PC-9 (cell line): ENCODE measurements at regions not wholly inside any gene's neighbourhood (a gene's known extent, or its start where the extent isn't known, plus 50 kb on each side); places are given as distances from the start of the nearest gene placed in this dataset.

Experiments
- BruUV-seq: library from RNA; stranded (reverse); fragments of 400-500 nt; replicated peaks from 2 replicates; lab custom pipeline; 2021; lab: Mats Ljungman, UMichigan
- CTCF ChIA-PET: fragments of 300-600 bp; sonication (Branson Sonifier 250); formaldehyde crosslinking; loops from one replicate; lab custom pipeline; 2022; ENCODE audit warnings: antibody characterized with exemption; lab: Charles Lee
- POLR2A ChIA-PET: fragments of 300-600 bp; sonication (Branson Sonifier 250); formaldehyde crosslinking; loops from one replicate; lab custom pipeline; 2022; ENCODE audit warnings: antibody characterized with exemption; ENCODE audit not compliant: unreplicated experiment; lab: Charles Lee
- DNase-seq, 2 experiments: peaks; one replicate each; pipeline versions ENCODE4 v3.0.0 to v3.0.0-alpha.2; 2015 to 2022; ENCODE audit warnings: mixed read lengths in 1 of 2
- H2AFZ ChIP-seq: fragments of 200-600 bp; sonication (generic); 2 replicates; pipeline ENCODE4 v1.8.1; 2017; ENCODE audit warnings: antibody characterized with exemption
- H3F3A ChIP-seq: fragments of 200-600 bp; sonication (generic); 2 replicates; pipeline ENCODE4 v1.8.1; 2017; ENCODE audit warnings: antibody characterized with exemption, mild to moderate bottlenecking, low read depth; ENCODE audit not compliant: insufficient read depth
- H3K27ac ChIP-seq: fragments of 200-600 bp; sonication (generic); 2 replicates; pipeline ENCODE4 v1.6.1; 2016; ENCODE audit warnings: mixed run types
- H3K27me3 ChIP-seq: fragments of 200-600 bp; sonication (generic); 2 replicates; pipeline ENCODE4 v1.6.1; 2016; ENCODE audit warnings: low read depth, mixed run types; ENCODE audit not compliant: insufficient read depth
- H3K36me3 ChIP-seq: fragments of 200-600 bp; sonication (generic); 2 replicates; pipeline ENCODE4 v1.6.1; 2016; ENCODE audit warnings: low read depth, mixed run types
- H3K4me1 ChIP-seq: fragments of 200-600 bp; sonication (generic); replicated peaks from 2 replicates; pipeline ENCODE4 v1.6.1; 2016; ENCODE audit warnings: mixed run types; ENCODE audit not compliant: insufficient read depth
- H3K4me2 ChIP-seq: fragments of 200-600 bp; sonication (generic); 2 replicates; pipeline ENCODE4 v1.6.1; 2017; ENCODE audit warnings: mixed run types
- H3K4me3 ChIP-seq: fragments of 200-600 bp; sonication (generic); 2 replicates; pipeline ENCODE4 v1.6.1; 2016; ENCODE audit warnings: mixed run types
- H3K79me2 ChIP-seq: fragments of 200-600 bp; sonication (generic); 2 replicates; pipeline ENCODE4 v1.6.1; 2017; ENCODE audit warnings: low read depth, mixed run types
- H3K9me2 ChIP-seq: fragments of 200-600 bp; sonication (generic); 2 replicates; pipeline ENCODE4 v1.8.1; 2017; ENCODE audit warnings: mild to moderate bottlenecking; ENCODE audit not compliant: insufficient read depth
- H3K9me3 ChIP-seq: fragments of 200-600 bp; sonication (generic); 2 replicates; pipeline ENCODE4 v1.8.1; 2016; ENCODE audit warnings: low read depth; ENCODE audit not compliant: insufficient read depth
- H4K20me1 ChIP-seq: fragments of 200-600 bp; sonication (generic); 2 replicates; pipeline ENCODE4 v1.8.1; 2017; ENCODE audit not compliant: insufficient read depth
- CTCF ChIP-seq: fragments of 200-600 bp; sonication (generic); conservative IDR thresholded peaks from 2 replicates; pipeline ENCODE4 v1.6.1; 2017; ENCODE audit warnings: mixed run types, antibody characterized with exemption, mild to moderate bottlenecking, moderate library complexity
- EZH2 ChIP-seq: fragments of 200-600 bp; sonication (generic); IDR thresholded peaks from 2 replicates; pipeline ENCODE4 v1.8.0; 2017; ENCODE audit warnings: antibody characterized with exemption, low read depth
- intact Hi-C: fragments of 100-400 bp; cut with micrococcal nuclease; formaldehyde crosslinking; loops from one replicate; pipeline ENCODE4 v1.10.0; 2022; ENCODE audit not compliant: unreplicated experiment

GRCh38 chr7:22002726-22003125, 57.0 kb upstream of the CDCA7L start:
- H3K9me3 ChIP-seq: no peaks in the 10 kb centered on the region
- CTCF ChIA-PET: no interaction called here
- TF ChIP-seq EZH2 (no peak), CTCF (no peak)
- no peaks in the 10 kb centered on the region for H4K20me1 ChIP-seq
- no TSS peak for BruUV-seq
- H3K27me3 ChIP-seq: peaks cover 26% of the 10 kb centered on the region
- H3K4me3 ChIP-seq: no peak overlapping the region
- no peaks in the 10 kb centered on the region for H3F3A ChIP-seq
- no peak overlapping the region for H3K27ac ChIP-seq
- POLR2A ChIA-PET: no interaction called here
- H3K36me3 ChIP-seq: no peaks in the 10 kb centered on the region
- DNase-seq: no peak
- no peak overlapping the region for H3K4me2 ChIP-seq
- H3K79me2 ChIP-seq: no peaks in the 10 kb centered on the region
- 0 out of 2 replicates have a peak, but pooled peaks cover 5% of the 10 kb centered on the region for H3K4me1 ChIP-seq
- no peak overlapping the region for H2AFZ ChIP-seq
- intact Hi-C loops: loop anchor here (5.0 kb wide), 4 partner anchors 80 to 745 kb away; no protein-coding TSS in a partner anchor
- no peaks in the 10 kb centered on the region; the same call in 1 of the 2 replicates for H3K9me2 ChIP-seq

- BruUV-seq: no TSS peak
- Histone ChIP-seq H3K9me2 (no peaks in the 10 kb centered on the region), H3K4me1 (0 out of 2 replicates have a peak, but pooled peaks cover 10% of the 10 kb centered on the region), H3K4me3 (peak overlapping the region; percentile 16; the same call in 1 of the 2 replicates), H3F3A (no peaks in the 10 kb centered on the region), H3K9me3 (no peaks in the 10 kb centered on the region), H3K27me3 (peaks cover 22% of the 10 kb centered on the region), H4K20me1 (no peaks in the 10 kb centered on the region), H2AFZ (peak overlapping the region; percentile 49; the same call in 1 of the 2 replicates), H3K79me2 (no peaks in the 10 kb centered on the region), H3K4me2 (peak overlapping the region; percentile 66), H3K27ac (no peak overlapping the region), H3K36me3 (no peaks in the 10 kb centered on the region)
- TF ChIP-seq CTCF (peak; percentile 100), EZH2 (no peak)
- ChIA-PET POLR2A (no interaction called here), CTCF (interaction anchor here (0.5 kb wide), 1 partner anchor 190 kb away, joined by 3 read pairs; no protein-coding TSS in a partner anchor)
- DNase-seq: peak; percentile 34 to 68
- intact Hi-C loops: loop anchor here (1.0 to 5.0 kb wide), 6 partner anchors 55 to 744 kb away; no protein-coding TSS in a partner anchor
Observed at GRCh38 chr7:22001345-22002004, 55.8 kb upstream of the CDCA7L start.

- intact Hi-C loops: loop anchor here (5.0 kb wide), 4 partner anchors 82 to 743 kb away; no protein-coding TSS in a partner anchor
- BruUV-seq: no TSS peak
- CTCF ChIA-PET: no interaction called here
- Histone ChIP-seq H3K9me3 (no peaks in the 10 kb centered on the region), H3K9me2 (no peaks in the 10 kb centered on the region), H3K4me2 (no peak overlapping the region), H3K36me3 (no peaks in the 10 kb centered on the region), H3F3A (no peaks in the 10 kb centered on the region), H3K27me3 (peaks cover 12% of the 10 kb centered on the region), H2AFZ (no peak overlapping the region), H3K27ac (no peak overlapping the region), H4K20me1 (no peaks in the 10 kb centered on the region), H3K4me1 (0 out of 2 replicates have a peak, but pooled peaks cover 11% of the 10 kb centered on the region), H3K4me3 (no peak overlapping the region), H3K79me2 (no peaks in the 10 kb centered on the region)
- no peak for DNase-seq
- TF ChIP-seq EZH2 (no peak), CTCF (no peak)
- POLR2A ChIA-PET: no interaction called here
Observed at GRCh38 chr7:21999896-22000295, 54.2 kb upstream of the CDCA7L start.
